Liver (tissue), 8 donors: ENCODE measurements at regions not wholly inside any gene's neighbourhood (a gene's known extent, or its start where the extent isn't known, plus 50 kb on each side); places are given as distances from the start of the nearest gene placed in this dataset.

Source experiments
- DNase-seq: peaks from one replicate; pipeline ENCODE4 v3.0.0-alpha.2; 2017; ENCODE audit warnings: low spot score
- H3K27ac ChIP-seq, 2 donors: one replicate each; pipeline ENCODE4 v1.7.0; 2013; ENCODE audit warnings: inconsistent platforms in 2 of 2, low read length in 2 of 2, control low read depth in 1 of 2, low read depth in 1 of 2, mild to moderate bottlenecking in 1 of 2
- H3K27me3 ChIP-seq, 4 donors: one replicate each; pipeline versions ENCODE4 v1.6.1 to v1.7.0; 2013; ENCODE audit warnings: low read length in 3 of 4, inconsistent platforms in 1 of 4, mild to moderate bottlenecking in 1 of 4, moderate library complexity in 1 of 4; ENCODE audit not compliant: control insufficient read depth in 4 of 4, insufficient read depth in 4 of 4
- H3K36me3 ChIP-seq, 4 donors: one replicate each; pipeline versions ENCODE4 v1.6.1 to v1.7.0; 2013; ENCODE audit warnings: low read length in 3 of 4, mild to moderate bottlenecking in 3 of 4, low read depth in 1 of 4, moderate library complexity in 1 of 4; ENCODE audit not compliant: control insufficient read depth in 4 of 4, insufficient read depth in 3 of 4
- H3K4me1 ChIP-seq, 4 donors: one replicate each; pipeline versions ENCODE4 v1.6.1 to v1.7.0; 2013; ENCODE audit warnings: low read length in 3 of 4, mild to moderate bottlenecking in 3 of 4, moderate library complexity in 1 of 4; ENCODE audit not compliant: control insufficient read depth in 4 of 4, insufficient read depth in 4 of 4
- H3K4me3 ChIP-seq, 3 donors: one replicate each; pipeline versions ENCODE4 v1.6.1 to v1.7.0; 2013; ENCODE audit warnings: low read length in 3 of 3, control low read depth in 1 of 3, low read depth in 1 of 3, mild to moderate bottlenecking in 1 of 3
- H3K9ac ChIP-seq, 2 donors: one replicate each; pipeline ENCODE4 v1.7.0; 2013; ENCODE audit warnings: low read length in 2 of 2, mild to moderate bottlenecking in 2 of 2, moderate library complexity in 2 of 2, control low read depth in 1 of 2, low read depth in 1 of 2
- H3K9me3 ChIP-seq, 4 donors: one replicate each; pipeline versions ENCODE4 v1.6.1 to v1.7.0; 2013; ENCODE audit warnings: low read length in 3 of 4; ENCODE audit not compliant: control insufficient read depth in 4 of 4
- EGR1 ChIP-seq, 2 donors: IDR thresholded peaks; 2 replicates each; pipeline ENCODE4 v1.6.1; 2016 to 2018; ENCODE audit warnings: antibody characterized with exemption in 2 of 2, low read depth in 2 of 2
- FOXA1 ChIP-seq: IDR thresholded peaks from 2 replicates; pipeline ENCODE4 v1.6.1; 2016; ENCODE audit warnings: antibody characterized with exemption
- FOXA2 ChIP-seq: IDR thresholded peaks from 2 replicates; pipeline ENCODE4 v1.6.1; 2016; ENCODE audit warnings: antibody characterized with exemption
- GABPA ChIP-seq, 2 donors: IDR thresholded peaks in 1 of 2; conservative IDR thresholded peaks in 1 of 2; 2 replicates each; pipeline ENCODE4 v1.6.1; 2016; ENCODE audit warnings: antibody characterized with exemption in 2 of 2, mild to moderate bottlenecking in 1 of 2, moderate library complexity in 1 of 2
- HNF4A ChIP-seq, 2 donors: conservative IDR thresholded peaks; 2 replicates each; pipeline ENCODE4 v1.6.1; 2016; ENCODE audit warnings: antibody characterized with exemption in 2 of 2, mild to moderate bottlenecking in 2 of 2
- HNF4G ChIP-seq: IDR thresholded peaks from 2 replicates; pipeline ENCODE4 v1.6.1; 2016; ENCODE audit warnings: antibody characterized with exemption
- JUND ChIP-seq, 2 donors: IDR thresholded peaks; 2 replicates each; pipeline ENCODE4 v1.6.1; 2016; ENCODE audit warnings: antibody characterized with exemption in 2 of 2
- NR2F2 ChIP-seq: IDR thresholded peaks from 2 replicates; pipeline ENCODE4 v1.6.1; 2016; ENCODE audit warnings: antibody characterized with exemption
- RAD21 ChIP-seq, 2 donors: IDR thresholded peaks; 2 replicates each; pipeline ENCODE4 v1.6.1; 2016; ENCODE audit warnings: antibody characterized with exemption in 2 of 2, mild to moderate bottlenecking in 2 of 2
- REST ChIP-seq: IDR thresholded peaks from 2 replicates; pipeline ENCODE4 v1.6.1; 2016; ENCODE audit warnings: antibody characterized with exemption, mild to moderate bottlenecking
- RXRA ChIP-seq, 2 donors: IDR thresholded peaks; 2 replicates each; pipeline ENCODE4 v1.6.1; 2017 to 2018; ENCODE audit warnings: antibody characterized with exemption in 2 of 2, mild to moderate bottlenecking in 1 of 2
- SP1 ChIP-seq: IDR thresholded peaks from 2 replicates; pipeline ENCODE4 v1.6.1; 2018; ENCODE audit warnings: antibody characterized with exemption, mild to moderate bottlenecking
- TAF1 ChIP-seq: conservative IDR thresholded peaks from 2 replicates; pipeline ENCODE4 v1.6.1; 2016; ENCODE audit warnings: antibody characterized with exemption, mild to moderate bottlenecking
- YY1 ChIP-seq: IDR thresholded peaks from 2 replicates; pipeline ENCODE4 v1.6.1; 2016; ENCODE audit warnings: antibody characterized with exemption, mild to moderate bottlenecking
- ZBTB33 ChIP-seq: IDR thresholded peaks from 2 replicates; pipeline ENCODE4 v1.6.1; 2016; ENCODE audit warnings: antibody characterized with exemption
- WGBS: extraction: QIAGEN DNeasy Blood & Tissue Kit; methylation state at CpG from one replicate; pipeline ENCODE4 v1.1.7; 2013; 5-methylcytosine and 5-hydroxymethylcytosine counted together
- TF ChIP-seq, protein P1 (sequence below): IDR thresholded peaks from 2 replicates; pipeline ENCODE4 v1.6.1; 2016; ENCODE audit warnings: antibody characterized with exemption
- TF ChIP-seq, protein P2 (sequence below): IDR thresholded peaks from 2 replicates; pipeline ENCODE4 v1.6.1; 2016; ENCODE audit warnings: antibody characterized with exemption
- TF ChIP-seq, protein P3 (sequence below): fragments of 150-350 bp; IDR thresholded peaks from 2 replicates; pipeline ENCODE4 v1.5.1; 2017; ENCODE audit warnings: improper control_type of control experiment, low read depth, low read length; ENCODE audit not compliant: missing input control
- donor health status: healthy.
- donor health status: healthy.
- donor health status: healthy.
- donor health status: healthy.
- donor health status: healthy.

- Histone ChIP-seq H3K27me3 (no peaks in the 10 kb centered on the region), H3K4me1 (no peaks in the 10 kb centered on the region), H3K9ac (no peak overlapping the region), H3K4me3 (no peak overlapping the region), H3K36me3 (no peaks in the 10 kb centered on the region), H3K27ac (no peak overlapping the region), H3K9me3 (no peaks in the 10 kb centered on the region)
- TF ChIP-seq FOXA2 (no peak), JUND (IDR thresholded peaks at IDR 0.05) (no peak), ZBTB33 (no peak), NR2F2 (no peak), YY1 (no peak), SP1 (no peak), HNF4G (no peak), HNF4A (conservative IDR thresholded peaks at IDR 0.05) (no peak), FOXA1 (no peak), GABPA (IDR thresholded peaks at IDR 0.05 in 1 of 2, conservative IDR thresholded peaks at IDR 0.05 in 1 of 2) (no peak), TAF1 (no peak), REST (no peak), RXRA (IDR thresholded peaks at IDR 0.05) (no peak), EGR1 (IDR thresholded peaks at IDR 0.05; ENCODE audit: low read depth in 2 of 2) (no peak), RAD21 (IDR thresholded peaks at IDR 0.05) (no peak)
- TF ChIP-seq, protein P1, sequence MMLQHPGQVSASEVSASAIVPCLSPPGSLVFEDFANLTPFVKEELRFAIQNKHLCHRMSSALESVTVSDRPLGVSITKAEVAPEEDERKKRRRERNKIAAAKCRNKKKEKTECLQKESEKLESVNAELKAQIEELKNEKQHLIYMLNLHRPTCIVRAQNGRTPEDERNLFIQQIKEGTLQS, result no peak
- TF ChIP-seq, protein P2, sequence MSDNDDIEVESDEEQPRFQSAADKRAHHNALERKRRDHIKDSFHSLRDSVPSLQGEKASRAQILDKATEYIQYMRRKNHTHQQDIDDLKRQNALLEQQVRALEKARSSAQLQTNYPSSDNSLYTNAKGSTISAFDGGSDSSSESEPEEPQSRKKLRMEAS, result no peak
- TF ChIP-seq, protein P3, sequence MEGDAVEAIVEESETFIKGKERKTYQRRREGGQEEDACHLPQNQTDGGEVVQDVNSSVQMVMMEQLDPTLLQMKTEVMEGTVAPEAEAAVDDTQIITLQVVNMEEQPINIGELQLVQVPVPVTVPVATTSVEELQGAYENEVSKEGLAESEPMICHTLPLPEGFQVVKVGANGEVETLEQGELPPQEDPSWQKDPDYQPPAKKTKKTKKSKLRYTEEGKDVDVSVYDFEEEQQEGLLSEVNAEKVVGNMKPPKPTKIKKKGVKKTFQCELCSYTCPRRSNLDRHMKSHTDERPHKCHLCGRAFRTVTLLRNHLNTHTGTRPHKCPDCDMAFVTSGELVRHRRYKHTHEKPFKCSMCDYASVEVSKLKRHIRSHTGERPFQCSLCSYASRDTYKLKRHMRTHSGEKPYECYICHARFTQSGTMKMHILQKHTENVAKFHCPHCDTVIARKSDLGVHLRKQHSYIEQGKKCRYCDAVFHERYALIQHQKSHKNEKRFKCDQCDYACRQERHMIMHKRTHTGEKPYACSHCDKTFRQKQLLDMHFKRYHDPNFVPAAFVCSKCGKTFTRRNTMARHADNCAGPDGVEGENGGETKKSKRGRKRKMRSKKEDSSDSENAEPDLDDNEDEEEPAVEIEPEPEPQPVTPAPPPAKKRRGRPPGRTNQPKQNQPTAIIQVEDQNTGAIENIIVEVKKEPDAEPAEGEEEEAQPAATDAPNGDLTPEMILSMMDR, result no peak
- 87% methylated on average over 12 of the region's 12 CpGs for WGBS
- no peak for DNase-seq
Observed at GRCh38 chr5:38051711-38052511, 206.4 kb upstream of the EGFLAM start.
